Stimulated activated CD4-positive, alpha-beta T cell treated with anti-CD3 and anti-CD28 coated beads, Interleukin-1b, Interleukin-23, amount 100 ng/mL, for 1 hour (primary cell): ENCODE measurements at regions not wholly inside any gene's neighbourhood (a gene's known extent, or its start where the extent isn't known, plus 50 kb on each side); places are given as distances from the start of the nearest gene placed in this dataset.
"Not testable (repeated sequence)": the region's sequence is repeated elsewhere in the genome, so short reads cannot be mapped to it uniquely, and the experiment has no call there.

Experiments
- DNase-seq, 2 donors: peaks; one replicate each; pipeline ENCODE4 v3.0.0-alpha.2; 2020; ENCODE audit warnings: low read depth in 2 of 2

DNA sequence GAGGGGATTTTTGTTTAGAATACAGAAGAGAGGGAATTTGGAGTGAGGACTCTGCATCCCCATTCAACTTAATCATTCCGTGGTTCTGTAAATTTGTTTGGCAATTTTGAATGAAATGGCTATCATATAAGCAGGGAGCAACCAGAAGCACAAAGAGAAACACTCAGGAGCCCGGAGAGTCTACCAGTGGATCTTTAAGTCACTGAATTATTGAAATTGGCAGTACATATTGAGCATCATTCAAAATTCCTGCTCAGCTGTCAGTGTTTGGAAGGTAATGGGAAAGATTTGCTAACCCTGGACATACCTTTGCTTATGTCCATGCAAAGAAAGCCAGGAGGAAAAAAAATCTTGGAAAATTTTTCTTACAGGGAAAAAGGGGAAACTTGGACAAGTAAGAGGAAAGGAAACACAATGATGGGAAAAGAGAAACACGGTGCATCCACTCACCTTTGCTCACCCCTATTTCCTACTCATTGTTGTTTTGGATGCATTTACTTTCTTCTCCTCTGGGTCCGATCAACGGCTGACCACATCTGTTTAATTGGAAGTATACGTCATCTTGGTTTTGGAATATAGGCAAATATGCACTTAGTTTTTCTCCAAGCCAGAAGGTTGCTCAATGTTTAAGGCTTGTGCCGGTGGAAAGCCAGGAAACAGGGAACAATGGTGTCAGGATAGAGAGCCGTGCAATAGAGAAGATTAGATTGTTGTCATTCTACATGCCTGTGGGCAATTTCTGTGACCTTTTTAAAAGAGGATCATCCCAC is 243.0 kb upstream of the LYPLAL1 start:
- no peak for DNase-seq

GRCh38 chr1:218931324-218931723 is 242.4 kb upstream of the LYPLAL1 start:
- DNase-seq, result no peak

DNA sequence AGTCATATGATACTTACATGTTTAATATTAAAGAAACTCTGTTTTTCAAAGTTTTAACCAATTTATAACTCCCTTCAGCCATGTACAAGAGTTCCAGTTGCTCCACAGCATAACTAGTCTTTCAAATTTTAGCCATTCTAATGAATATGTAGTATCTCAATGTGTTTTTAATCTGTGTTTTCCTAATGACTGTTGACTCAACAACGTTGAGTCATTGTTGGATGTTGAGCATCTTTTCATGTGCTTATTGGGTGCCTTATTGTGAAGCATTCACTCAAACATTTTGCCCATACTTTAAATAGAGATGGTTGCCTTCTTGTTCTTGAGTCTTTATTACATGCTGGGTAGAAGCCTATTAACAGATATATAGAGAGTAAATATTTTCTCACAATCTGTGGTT is 240.2 kb upstream of the LYPLAL1 start:
- no peak for DNase-seq

DNA sequence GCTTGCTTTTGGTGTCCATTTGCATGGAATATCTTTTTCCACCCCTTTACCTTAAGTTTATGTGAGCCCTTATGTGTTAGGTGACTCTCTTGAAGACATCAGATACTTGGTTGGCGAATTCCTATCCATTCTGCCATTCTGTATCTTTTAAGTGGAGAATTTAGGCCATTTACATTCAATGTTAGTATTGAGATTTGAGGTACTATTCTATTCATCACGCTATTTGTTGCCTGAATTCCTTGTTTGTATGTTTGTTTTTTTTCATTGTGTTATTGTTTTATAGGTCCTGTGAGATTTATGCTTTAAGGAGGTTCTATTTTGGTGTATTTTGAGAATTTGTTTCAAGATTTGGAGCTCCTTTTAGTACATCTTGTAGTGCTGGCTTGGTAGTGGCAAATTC is 238.3 kb upstream of the LYPLAL1 start:
- DNase-seq, result not testable (repeated sequence)

- no peak for DNase-seq
These were observed 235.4 kb upstream of the LYPLAL1 start for GRCh38 chr1:218938259-218938658.

DNA sequence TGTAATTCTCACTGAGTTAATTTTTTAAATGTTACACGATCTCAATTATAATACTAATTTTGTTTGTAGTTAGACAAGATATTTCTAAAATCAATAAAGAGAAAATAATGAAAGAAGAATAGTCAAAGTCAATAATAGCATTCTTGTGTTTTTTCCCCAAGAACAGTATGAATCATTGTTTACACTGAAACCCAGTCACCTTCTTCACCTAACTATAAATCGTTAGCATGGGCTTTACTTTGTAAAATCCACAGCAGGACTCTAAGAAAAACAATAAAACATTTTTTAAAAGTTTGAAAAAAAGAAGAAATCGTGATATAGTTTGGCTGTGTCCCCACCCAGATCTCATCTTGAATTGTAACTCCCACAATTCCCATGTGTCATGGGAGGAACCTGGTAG is 234.6 kb upstream of the LYPLAL1 start:
- DNase-seq, result no peak

- DNase-seq, result no peak
These were observed 231.2 kb upstream of the LYPLAL1 start for GRCh38 chr1:218942431-218942830.

- DNase-seq, result no peak
These were observed 230.3 kb upstream of the LYPLAL1 start for GRCh38 chr1:218943371-218943770.

DNA sequence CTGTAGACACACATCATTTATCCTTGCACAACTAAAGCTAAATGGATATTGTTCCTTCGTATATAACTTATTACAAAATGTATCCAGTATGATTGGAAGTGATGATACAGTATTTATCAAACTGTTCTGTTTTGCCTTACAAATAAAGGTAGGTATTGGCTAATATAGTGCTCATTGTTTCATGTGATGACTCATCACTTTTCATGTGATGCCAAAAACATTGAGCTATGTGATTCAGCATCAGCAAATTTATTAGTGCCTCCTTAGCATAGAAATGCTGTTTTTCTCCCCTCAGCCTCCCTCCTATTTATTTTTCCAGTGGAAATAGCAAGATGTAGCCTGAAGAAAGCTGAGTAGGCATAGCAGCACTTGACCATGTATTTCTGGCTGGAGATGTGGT is 228.6 kb upstream of the LYPLAL1 start:
- DNase-seq, result no peak

GRCh38 chr1:218946147-218946546 is 227.5 kb upstream of the LYPLAL1 start:
- no peak for DNase-seq

GRCh38 chr1:218948446-218948845 is 225.2 kb upstream of the LYPLAL1 start:
- DNase-seq, result no peak

DNA sequence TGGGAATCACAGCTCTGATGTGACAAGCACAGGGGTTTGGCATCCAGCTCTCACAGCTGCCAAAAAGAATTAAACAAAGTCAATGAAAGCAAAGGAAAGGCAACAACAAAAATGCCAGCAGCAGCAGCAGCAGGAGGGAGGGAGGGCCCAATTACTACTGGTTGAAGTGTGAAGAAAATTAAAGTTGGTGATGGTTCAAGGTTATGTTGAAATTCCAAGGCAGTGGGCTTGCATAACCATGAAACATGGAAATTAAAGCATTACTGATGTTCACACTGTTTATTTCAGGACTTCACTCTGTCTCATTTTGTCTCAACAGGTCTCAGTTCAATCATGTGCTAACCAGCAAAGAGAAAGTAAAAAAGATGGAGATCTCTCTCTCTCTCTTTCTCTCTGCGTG is 220.3 kb upstream of the LYPLAL1 start:
- DNase-seq, result no peak

DNA sequence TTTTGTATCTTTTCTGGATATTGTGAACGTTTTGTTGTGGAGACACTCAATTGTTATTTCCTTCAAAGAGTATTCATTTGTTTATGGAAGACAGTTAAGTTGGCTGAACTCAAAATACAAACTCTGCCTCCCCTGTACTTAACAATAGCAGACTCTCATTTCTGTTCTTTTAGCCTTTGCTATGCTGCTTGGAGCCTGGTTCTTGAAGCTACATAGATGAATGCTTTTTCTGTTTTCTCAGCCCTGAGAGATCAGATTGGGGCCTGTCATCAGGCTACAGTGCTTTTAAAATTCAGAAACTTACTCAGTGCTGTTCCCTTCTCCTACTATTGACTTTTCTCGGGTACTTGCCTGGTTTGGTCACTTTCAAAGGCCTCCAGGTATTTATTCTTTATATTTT is 215.7 kb upstream of the LYPLAL1 start:
- DNase-seq, result no peak

- DNase-seq, result no peak
These were observed 213.9 kb upstream of the LYPLAL1 start for GRCh38 chr1:218959784-218960183.

- no peak for DNase-seq
These were observed 209.1 kb upstream of the LYPLAL1 start for GRCh38 chr1:218964471-218965185.

DNA sequence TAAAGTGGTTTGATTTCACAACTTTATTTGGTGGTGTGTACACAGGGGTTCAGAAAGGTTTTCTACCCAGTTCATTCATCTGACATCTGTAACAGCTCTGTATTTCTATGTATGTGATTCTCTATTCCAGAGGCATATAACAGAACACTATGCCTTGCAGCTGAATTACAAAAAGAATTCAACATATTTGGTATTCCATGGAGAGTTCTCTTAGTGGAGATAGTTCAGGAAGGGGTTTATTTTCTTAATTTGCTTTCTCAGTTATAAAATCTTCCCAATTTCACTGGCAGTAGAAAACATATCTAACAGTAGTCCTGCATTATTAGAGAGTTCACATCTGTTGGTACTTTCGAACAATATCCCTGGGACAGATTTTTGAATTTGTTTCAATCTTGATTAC is 207.9 kb upstream of the LYPLAL1 start:
- no peak for DNase-seq

GRCh38 chr1:218967254-218967653 is 206.4 kb upstream of the LYPLAL1 start:
- DNase-seq, result no peak

DNA sequence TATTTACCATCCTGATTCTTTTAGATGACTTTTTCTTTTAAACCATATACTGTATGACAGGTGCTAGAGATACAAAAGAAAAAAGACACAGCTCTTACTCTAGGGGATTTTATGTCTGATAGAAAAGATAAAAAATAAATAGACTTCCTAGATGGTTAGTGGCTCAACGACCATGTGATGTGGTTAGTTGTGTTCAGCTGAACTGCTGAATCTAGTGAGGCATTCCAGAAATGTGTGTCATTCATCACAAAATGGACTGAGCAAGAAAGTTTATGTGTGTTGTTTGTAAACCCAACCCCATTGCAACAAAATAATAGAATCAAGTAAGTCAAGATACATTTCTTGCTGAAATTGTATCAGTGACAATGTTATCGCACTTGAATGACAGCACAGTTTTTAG is 205.8 kb upstream of the LYPLAL1 start:
- no peak for DNase-seq

DNA sequence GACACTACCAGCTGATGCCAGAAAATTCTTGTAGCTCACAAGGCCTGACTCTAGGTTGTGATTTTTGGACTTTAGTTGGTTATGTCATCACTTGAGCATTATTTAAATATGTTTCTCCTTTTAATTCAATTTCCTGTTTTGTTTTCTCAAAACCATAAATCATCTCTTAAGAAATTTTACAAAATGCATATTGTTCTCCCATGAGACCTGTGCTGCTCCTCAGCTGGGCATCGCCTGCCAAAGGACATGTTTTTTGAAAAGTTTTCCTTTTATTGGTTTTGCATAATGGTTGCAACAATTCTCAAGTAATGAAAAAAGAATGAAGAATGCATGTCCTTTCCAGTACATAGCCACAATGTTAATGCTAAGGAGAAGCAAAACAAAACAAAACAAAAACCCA is 204.7 kb upstream of the LYPLAL1 start:
- DNase-seq, result no peak

DNA sequence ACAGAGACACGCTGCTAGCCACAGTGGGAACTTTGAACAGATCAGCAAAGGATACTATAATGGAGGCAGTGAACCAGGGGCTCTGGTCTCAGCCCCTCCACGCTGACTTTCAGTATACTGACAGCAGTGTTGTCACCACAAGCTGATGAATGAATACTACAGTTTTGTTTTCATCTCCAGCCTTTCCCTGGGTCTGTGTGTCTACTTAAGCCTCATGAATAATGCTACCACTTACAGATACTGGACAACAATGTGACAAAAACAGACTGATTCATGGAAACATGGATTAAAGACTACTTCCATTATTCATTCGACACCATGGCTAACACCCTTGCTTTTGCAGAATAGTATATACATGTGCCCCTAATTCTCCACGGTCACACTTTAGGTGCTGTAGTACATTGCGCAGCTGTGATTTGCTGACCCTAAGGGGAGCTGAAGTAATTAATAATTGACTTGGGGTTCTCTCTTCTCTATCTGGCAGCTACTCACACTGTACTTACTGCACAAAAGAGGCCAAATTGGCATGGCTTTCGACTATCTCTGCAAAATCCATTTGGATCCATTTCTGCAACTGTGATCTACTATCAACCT is 203.2 kb upstream of the LYPLAL1 start:
- no peak for DNase-seq

DNA sequence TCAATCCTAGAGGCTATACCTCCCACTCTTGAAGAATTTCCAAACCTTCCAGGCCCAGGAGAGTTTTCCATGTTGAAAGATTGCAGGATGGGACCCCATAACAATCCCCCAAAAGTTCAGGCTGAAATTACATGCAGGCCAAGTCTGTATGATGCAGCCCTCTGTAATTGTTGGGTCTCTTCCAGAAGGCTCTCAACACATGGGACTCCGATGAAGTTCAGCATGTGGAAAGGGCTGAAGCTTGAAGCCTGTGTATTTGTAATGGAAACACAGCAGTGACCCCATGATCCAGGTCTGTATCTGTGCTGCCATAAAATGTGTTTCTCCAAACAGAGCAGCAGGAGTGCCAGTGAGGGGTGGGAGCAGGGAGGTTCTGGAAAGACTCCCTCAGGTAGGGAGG is 202.5 kb upstream of the LYPLAL1 start:
- DNase-seq, result no peak

- DNase-seq, result no peak
These were observed 192.8 kb upstream of the LYPLAL1 start for GRCh38 chr1:218980881-218981280.

DNA sequence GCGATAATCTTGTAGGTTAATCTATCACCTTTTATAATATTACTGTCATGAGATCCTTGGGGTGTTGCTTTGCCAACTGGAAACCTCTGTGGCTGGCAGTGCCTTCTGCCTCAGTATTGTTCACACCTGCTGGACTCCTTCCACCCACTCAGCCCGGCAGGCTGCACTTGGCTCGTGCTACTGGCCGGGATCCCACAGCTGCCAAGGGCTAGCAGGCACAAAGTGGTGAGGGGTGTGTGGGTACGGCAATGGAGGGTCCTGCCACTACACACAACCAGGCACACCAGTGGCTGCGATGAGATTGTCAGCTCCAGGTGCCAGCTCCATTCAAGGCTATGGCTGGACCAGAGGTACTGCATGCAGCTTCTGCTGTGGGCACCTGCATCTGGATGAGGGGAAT is 191.2 kb upstream of the LYPLAL1 start:
- no peak for DNase-seq
